Posterior cingulate gyrus (tissue), 11 donors: ENCODE measurements at regions not wholly inside any gene's neighbourhood (a gene's known extent, or its start where the extent isn't known, plus 50 kb on each side); places are given as distances from the start of the nearest gene placed in this dataset.

Experiments
- DNase-seq, 10 donors: peaks; one replicate each; pipeline versions ENCODE4 v3.0.0 to v3.0.0-alpha.2; 2020 to 2021; ENCODE audit warnings: mixed read lengths in 3 of 10
- intact Hi-C: fragments of 100-400 bp; cut with DNase I; formaldehyde crosslinking; loops from one replicate; pipeline ENCODE4 v1.15.1; 2023

GRCh38 chr4:111630705-111631104 lies 514.5 kb upstream of the FAM241A start:
- intact Hi-C loops: loop anchor here (1.0 to 5.0 kb wide), 2 partner anchors 998 to 1633 kb away; no protein-coding TSS in a partner anchor
- DNase-seq: no peak

DNA sequence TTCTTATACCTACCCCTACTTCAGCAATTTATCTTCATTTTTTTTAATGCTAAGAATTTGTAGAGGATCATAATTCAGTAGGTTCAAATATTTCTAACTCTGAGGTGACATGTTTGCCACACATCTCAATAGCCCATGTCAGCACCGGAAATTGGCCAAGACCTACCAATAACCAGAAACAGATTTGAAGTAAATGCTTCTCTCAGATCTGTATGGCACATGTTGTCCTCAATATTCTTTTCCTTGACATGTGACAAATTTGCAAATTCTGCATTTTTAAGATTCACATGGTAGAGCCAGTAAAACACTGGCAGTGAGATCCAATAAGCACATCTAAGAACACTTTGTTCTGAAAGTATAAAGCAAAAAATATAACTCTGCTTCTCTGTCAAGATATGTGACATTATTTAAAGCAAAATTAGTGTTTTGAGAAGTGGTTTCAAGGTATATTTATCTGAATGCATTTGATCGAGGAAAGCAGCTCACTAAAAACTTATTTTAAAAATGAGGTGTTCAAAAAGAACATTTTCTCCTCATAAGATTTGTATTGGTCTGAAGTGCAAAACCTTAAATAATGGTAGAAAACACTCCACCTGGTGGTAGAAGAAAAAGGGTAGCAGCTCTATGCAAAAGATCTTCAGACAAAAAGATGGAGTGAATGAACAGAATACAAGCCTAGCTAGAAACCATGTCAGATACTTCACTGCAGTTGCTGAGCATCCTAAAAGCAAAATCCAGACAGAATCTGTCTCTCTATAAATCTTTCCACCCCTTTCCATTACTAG lies 513.8 kb upstream of the FAM241A start:
- no peak for DNase-seq
- intact Hi-C loops: loop anchor here (1.0 to 5.0 kb wide), 2 partner anchors 999 to 1634 kb away; no protein-coding TSS in a partner anchor

DNA sequence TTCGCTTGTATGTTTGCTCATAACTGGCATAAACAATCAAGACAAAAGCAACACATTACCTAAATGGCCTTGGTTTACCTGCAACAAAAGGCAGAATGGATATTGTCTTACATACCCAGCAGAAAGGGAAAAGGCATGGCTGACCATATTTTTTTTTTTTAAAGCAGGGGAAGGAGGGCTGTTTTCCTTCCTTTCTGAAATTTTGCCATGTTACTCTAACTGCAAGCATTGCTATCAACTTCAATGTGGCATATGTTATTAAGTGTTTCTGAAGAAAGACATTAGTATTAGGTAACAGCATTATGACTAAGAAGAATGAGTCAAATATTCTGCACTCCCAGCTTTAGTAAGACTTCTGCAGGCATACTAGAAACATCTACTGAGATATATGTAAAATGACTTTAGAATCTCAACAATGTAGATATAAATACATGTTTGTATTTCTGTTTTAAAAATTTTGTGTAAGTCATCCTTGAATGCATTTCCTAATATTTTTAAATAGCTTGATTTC lies 512.6 kb upstream of the FAM241A start:
- intact Hi-C loops: loop anchor here (5.0 kb wide), 1 partner anchor 1635 kb away; no protein-coding TSS in a partner anchor

DNA sequence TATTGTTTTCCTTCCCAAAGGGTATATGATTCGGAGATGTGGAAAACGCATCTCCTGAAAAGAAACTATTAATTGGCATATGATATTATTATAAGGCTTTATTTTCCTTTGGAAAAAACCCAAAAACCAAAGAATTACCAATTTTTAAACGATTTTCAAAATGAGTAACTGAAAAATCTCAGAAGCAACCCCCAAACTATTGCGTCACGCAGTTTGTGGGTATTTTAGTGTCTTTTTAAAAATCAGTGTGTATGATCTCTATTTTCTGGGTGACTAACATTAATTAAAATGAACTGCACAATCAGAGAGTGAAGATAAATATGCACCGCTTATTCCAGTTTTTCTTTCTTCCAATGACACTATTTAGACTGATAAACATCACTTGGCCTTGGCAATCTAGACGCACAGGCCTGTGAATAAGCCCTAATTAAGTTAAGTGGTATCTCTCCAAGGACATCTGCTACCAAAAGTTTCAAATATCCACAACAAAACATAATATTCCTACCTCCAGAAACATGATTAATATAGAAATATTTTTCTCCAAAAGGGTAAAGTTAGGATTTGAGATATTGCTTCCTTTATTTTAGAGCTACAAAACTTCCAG lies 511.5 kb upstream of the FAM241A start:
- DNase-seq: no peak
- intact Hi-C loops: loop anchor here (5.0 kb wide), 1 partner anchor 1636 kb away; no protein-coding TSS in a partner anchor

More for the DNA sequence above, 512.6 kb upstream of the FAM241A start:
- no peak for DNase-seq

- no peak for DNase-seq
- intact Hi-C loops: no loop called here
These were observed 509.6 kb upstream of the FAM241A start for GRCh38 chr4:111635646-111636045.

DNA sequence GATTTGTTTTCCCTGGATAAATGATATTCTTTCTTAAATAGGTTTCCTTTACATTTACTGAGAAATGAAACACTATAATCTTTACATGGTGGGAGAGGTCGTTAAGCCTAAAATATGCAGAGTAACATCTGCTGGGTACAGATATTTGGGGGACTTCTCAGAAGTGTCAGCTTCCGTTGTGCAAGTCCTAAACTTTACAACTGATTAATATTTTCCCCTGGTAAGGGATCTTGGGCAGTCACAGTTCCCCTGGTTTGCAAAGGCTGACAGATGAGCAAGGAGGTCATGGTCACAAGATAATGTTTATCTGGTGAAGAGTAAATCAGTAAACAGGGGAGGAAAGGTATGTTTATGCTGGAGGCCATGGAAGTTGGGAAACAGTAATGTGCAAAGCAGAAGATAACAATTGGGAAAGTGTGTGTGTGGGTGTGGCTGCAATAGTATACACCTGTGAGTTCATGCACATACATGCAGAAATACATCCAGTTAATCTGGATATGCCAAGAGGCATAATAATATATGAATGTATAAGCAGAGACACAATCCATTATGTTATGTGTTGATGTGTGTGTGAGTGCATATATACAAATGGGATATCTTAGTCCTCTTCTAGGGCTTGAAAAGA lies 508.2 kb upstream of the FAM241A start:
- intact Hi-C loops: no loop called here
- DNase-seq: no peak

DNA sequence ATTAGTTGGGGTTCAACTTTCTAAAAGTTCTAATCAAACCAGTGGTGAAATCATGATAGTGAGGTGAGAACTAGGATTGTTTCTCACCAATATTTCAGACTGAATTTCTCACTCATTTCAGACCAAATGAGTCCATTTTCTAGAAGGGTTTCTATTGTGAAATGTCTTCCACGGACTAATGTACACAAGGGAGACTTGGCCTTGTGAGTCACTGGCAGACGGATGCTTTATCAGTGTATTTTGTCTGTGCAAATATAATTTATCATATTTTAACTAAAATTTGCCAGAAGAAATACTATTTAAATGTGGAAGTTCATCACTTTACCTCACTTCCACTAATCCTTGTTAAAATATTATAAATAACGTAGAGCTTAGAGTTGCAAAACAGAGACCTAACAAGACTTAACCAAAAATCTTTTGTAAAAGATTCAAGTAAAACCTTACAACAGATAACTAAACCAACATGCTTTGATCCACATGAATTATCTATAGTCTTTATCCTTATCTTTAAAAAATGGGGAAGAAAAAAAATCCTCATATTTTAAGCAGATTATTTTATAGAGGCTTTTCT lies 506.0 kb upstream of the FAM241A start:
- DNase-seq: no peak
- intact Hi-C loops: no loop called here

- DNase-seq: no peak
- intact Hi-C loops: no loop called here
These were observed 505.4 kb upstream of the FAM241A start for GRCh38 chr4:111639876-111640275.

GRCh38 chr4:111641813-111642579 lies 503.3 kb upstream of the FAM241A start:
- peak in 6 of 10 donors; percentile 45 to 89 (median 62) for DNase-seq
- intact Hi-C loops: loop anchor here (1.0 to 2.0 kb wide), 2 partner anchors 212 to 389 kb away; no protein-coding TSS in a partner anchor

- no peak for DNase-seq
- intact Hi-C loops: no loop called here
These were observed 497.2 kb upstream of the FAM241A start for GRCh38 chr4:111648056-111648455.

- DNase-seq: no peak
- intact Hi-C loops: no loop called here
These were observed 495.9 kb upstream of the FAM241A start for GRCh38 chr4:111649308-111649707.

GRCh38 chr4:111650146-111650545 lies 495.1 kb upstream of the FAM241A start:
- intact Hi-C loops: no loop called here
- no peak for DNase-seq

DNA sequence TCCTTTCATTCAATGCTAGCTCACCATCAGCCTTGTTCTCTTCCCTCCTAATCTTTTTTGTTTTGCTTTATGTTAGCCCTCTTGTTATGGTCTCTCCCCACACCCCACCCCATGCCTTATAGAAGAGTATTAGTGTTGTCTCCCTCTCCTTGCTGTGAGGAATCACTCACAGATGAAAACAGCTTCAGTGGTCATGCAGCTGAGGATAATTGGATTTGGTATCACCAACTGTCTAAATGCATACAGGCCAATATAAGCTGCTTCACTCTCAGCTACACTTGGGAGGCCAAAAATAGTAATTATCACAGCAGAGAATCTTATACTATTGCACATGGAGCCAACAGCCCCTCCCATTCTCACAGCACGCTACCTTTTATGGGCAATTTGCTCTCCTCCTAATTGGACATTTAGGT lies 494.6 kb upstream of the FAM241A start:
- no peak for DNase-seq
- intact Hi-C loops: no loop called here

DNA sequence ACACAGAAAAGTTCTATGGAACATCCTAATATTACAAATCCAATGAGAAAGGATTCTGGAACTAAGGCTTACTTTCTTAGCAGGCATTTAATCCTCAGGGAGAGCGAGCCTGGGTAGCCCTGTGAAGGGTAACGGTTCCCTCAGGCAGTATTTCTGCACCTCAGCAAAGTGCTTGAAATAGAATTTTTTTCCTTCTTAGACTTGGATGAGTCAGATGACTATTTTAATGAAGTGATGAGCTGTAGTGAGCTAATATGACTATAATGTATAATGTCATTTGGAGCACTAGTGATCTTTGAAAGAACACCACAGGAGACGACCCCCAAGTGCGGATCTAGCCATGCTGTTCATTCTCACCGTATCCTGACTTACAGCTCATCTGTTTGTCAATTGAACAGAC lies 493.0 kb upstream of the FAM241A start:
- DNase-seq: no peak
- intact Hi-C loops: no loop called here

DNA sequence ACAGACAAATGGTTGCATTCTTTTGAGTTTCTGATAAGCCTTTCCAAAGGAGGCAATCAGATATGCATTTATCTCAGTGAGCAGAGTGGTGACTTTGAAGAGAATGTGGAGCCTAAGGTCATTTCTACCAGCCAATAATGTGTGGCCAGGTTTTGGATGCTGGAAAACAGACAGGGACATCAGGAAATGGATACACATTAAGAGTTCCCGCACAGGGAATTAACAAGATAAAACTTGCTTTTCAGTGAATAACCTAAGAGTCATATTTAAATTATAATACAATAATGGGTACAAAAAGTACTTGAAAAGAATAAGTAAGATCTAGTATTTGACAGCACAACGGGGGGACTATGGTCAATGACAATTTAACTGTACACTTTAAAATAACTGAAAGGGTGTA lies 492.3 kb upstream of the FAM241A start:
- DNase-seq: no peak
- intact Hi-C loops: no loop called here

- no peak for DNase-seq
- intact Hi-C loops: no loop called here
These were observed 482.8 kb upstream of the FAM241A start for GRCh38 chr4:111662496-111662895.

DNA sequence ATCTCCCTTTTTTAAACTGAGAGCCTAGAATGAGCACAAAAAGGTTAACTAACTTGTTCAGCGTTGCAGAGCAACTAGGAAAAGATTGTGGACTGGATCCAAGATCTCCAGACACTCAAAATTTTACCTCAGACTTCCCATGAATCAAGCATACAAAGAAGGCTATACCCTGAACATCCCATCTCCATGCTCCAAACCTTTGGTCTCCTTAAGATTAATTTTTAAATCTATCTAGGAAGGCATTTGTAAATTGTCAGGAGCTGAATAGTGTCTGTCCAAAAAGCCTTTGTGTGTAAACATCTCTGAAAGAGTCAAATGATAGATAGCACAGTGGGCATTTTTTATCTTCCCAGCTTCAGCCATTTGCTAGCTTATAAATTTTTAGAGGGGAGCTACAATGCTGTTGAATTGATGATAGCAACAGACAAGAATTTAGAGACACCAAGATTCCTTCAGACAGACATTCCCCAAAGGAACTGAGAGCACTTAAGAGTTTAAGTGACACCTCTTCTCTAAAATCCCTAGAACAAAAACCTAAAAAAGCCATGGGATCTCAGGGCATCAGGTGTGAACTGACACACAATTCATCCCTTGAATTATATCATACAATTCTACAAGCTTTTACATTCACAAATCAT lies 480.8 kb upstream of the FAM241A start:
- intact Hi-C loops: no loop called here
- DNase-seq: no peak

DNA sequence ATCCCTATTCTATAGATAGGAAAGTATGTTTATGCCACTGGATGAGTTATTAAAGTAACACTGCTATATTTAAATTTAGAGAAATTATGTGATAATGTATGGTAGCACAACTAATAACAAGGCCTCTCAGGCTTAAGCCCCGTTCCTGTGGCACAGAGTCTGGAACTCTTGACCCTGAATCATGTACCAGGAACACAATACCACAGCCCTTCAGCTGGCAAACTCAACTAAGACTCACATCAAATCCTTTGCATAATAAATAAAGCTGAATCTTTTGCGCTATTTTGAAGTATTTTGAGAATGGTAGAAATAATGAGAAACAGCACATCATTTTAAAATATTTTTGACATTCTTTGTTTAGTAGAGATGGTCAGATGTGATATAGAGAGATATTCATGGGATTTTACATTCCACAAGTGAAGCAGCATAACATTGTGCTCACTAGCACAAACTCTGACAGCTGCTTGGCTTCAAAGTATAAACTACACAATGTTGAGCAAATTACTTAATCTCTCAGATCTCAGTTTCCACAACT lies 478.4 kb upstream of the FAM241A start:
- intact Hi-C loops: no loop called here
- no peak for DNase-seq

DNA sequence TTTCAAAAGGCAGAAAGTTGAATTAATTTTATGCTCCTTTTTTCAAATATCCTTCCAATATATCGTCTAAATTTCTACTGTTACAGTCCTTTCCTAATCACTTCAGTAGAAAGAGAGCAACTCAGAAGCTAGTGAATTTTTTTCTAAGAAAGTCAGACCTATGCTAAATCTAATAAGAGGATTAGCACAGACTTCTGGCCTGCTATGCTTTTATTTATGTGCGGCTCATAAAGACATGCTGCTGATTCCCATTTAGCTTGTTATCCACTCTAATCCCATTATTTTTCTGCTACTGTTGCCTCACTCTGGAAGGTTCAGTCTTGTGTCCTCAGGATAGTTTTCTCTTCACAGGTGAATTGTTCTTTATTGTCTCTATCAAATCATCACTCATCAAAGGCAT lies 473.5 kb upstream of the FAM241A start:
- intact Hi-C loops: no loop called here
- no peak for DNase-seq
